ENCODE measurements at regions not wholly inside any gene's neighbourhood (a gene's known extent, or its start where the extent isn't known, plus 50 kb on each side); places are given as distances from the start of the nearest gene placed in this dataset.
A peak's percentile ranks its signal among the peaks of the same experiment; 100 is the strongest.

DNA sequence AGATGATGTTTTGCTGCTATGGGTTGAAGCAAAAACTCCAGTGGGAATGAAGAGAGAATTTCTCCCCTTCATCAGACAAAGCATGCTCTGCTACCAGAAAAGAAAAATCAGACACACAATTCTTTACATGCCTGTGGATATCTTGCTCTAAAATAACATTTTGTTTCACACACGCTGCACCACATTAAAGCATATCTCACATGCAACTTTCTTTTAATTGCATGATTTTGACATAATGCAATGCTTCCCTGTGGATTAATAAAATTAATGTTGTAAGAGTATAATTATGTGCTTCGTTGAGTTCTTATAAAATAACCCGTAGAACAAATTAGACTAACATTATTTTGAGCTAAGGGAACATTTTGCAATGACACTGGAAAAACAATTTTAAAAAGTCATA lies 2230.7 kb downstream of the PCDH7 start:
- FAIRE-seq = no peak
- DNase-seq (ENCODE audit: insufficient read length, low spot score) = no peak

DNA sequence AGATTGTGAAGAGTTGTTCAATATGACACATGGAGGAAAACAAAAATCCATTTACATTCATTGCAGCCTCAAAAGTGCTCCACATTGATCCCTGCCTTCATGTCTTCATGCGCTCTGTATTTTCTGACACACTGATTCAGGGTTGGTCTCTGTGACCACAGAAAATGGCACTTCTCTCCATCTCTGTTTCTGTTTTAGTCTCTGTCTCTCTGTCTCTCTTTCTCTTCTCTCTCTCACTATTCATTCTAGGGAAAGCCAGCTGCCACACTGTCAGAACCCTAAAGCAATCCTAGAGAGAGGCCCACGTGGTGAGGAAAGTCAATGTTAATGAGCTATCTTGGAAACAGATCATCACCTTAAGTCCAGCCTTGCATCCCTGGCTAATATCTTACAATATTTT lies 2238.4 kb downstream of the PCDH7 start:
- FAIRE-seq = no peak
- DNase-seq (ENCODE audit: insufficient read length, low spot score) = no peak
- no peak for TF ChIP-seq POLR2A (IDR thresholded peaks at IDR 0.05; ENCODE audit: low read depth, low read length)

More for the DNA sequence above, 2230.7 kb downstream of the PCDH7 start:
- no peak for TF ChIP-seq POLR2A (IDR thresholded peaks at IDR 0.05; ENCODE audit: low read depth, low read length)

DNA sequence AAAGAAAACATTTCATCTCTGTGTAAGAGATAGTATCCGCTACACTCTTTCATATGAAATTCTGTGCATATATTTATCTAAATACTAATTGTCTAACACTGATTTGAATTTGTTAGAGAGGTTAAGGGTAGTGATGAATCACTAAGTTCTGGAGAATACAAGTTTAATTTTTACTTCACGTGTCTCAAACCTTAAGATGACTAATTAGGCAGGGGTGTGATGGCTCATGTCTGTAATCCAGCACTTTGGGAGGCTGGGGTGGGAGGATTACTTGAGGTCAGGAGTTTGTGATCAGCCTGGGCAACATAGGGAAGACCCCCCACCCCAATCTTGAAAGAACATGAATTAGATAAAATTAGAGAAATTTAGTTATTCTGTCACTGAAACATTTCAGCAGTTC lies 2241.9 kb downstream of the PCDH7 start:
- no peak for FAIRE-seq

DNA sequence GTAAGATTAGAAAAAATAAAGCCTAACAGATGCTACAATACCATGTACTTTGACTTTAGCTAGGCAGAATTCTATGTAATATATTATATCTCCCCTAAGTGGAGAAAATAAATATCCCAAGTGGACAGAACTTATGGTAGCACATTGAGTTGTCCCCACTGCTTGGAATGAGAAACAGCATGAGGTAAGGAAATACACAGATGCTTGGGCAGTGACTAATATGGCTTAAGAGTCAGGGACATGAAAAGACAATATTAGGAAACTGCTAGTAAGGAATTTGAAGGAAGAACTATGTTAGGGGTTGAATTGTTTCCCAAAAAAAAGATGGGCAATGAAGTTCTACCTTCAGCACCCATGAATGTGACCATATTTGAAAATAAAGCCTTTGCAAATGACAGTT lies 2265.1 kb downstream of the PCDH7 start:
- DNase-seq (ENCODE audit: insufficient read length, low spot score) (no peak), FAIRE-seq (peak; percentile 71)
- TF ChIP-seq POLR2A (IDR thresholded peaks at IDR 0.05; ENCODE audit: low read depth, low read length) = no peak

More for the DNA sequence above, 2241.9 kb downstream of the PCDH7 start:
- no peak for DNase-seq (ENCODE audit: insufficient read length, low spot score)
- TF ChIP-seq POLR2A (IDR thresholded peaks at IDR 0.05; ENCODE audit: low read depth, low read length) = no peak

DNA sequence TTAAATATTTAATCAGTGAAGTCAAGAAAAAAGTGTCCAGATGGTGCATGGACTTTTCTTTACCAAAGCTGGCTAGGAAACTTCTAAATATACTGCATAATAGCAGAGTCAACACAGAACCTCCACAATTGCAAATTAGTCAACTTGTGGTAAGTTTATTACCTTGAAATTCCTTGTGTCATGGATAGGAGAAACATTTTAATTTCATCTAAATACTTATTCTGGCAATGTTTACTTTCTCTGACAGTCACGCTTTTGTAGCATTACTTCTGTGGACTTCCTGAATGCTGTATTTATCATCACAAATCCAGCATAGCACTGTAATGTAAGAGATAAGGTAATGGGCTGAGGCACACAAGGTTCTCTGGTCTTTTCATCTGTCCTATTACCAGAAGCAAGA lies 2266.1 kb downstream of the PCDH7 start:
- DNase-seq (ENCODE audit: insufficient read length, low spot score) (no peak), FAIRE-seq (no peak)
- TF ChIP-seq POLR2A (IDR thresholded peaks at IDR 0.05; ENCODE audit: low read depth, low read length) = no peak

DNA sequence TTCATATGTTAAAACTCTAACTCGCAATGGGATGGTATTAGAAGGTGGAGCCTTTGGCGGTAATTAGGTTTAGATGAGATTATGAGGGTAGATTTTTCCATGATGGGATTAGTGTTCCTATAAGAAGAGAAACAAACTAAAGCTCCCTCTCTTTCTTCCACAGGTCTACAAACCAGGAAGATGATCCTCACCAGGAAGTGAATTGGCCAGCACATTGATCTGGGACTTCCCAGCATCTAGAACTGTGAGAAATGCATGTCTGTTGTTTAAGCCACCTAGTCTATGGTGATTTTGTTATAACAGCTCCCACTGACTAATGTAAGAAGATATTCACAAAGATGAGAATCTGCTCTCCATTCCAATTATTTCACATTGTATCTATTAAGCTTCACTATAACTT lies 2266.9 kb downstream of the PCDH7 start:
- FAIRE-seq (no peak), DNase-seq (ENCODE audit: insufficient read length, low spot score) (no peak)
- TF ChIP-seq POLR2A (IDR thresholded peaks at IDR 0.05; ENCODE audit: low read depth, low read length) = no peak

DNA sequence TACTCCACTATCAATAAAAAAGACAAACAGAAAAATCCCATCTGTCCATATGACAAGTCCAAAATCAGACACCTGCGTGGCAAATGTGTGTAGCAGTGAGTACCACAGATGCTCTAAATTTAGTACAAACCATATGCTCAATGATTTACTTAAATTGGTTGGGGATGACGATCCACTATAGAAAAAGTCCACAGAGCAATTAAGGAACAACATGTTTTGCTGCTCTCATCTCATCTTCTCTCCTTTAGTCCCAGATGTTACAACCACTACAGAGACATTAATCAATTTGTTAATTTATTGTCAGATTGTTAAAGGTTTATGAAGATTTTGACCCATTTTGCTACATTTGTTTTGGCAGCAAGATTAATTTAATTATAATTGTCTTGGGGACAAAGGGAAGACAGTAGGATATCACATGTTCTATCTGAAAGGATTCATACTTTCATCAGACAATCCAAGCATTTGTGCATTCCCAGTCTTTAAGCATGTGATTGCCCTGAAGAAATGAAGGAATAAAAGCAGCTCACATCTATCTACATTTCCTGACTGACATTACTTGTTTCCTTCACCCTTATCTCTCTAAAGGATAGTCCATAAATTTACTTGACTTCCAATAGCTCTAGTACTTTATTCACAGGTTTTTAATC lies 2268.1 kb downstream of the PCDH7 start:
- no peak for FAIRE-seq
- no peak for DNase-seq (ENCODE audit: insufficient read length, low spot score)
- TF ChIP-seq POLR2A (IDR thresholded peaks at IDR 0.05; ENCODE audit: low read depth, low read length) = no peak

DNA sequence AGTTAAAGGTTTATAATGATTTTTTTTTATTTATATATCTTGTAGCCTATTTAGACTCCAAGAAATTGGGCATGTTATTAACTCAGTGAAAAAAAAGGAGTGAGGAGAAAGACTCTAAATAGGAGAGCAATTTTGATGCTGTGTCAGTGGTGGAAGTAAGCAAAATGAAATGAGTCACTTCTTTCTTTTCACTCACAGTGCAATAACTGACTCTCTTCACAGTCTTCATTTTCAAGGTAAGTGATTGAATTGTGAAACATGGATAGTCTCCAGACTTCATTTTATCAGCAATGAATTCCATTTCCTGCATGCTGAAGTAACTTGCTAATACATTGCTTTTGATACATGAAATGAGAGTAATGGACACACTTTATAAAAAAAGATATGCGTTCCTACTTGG lies 2271.5 kb downstream of the PCDH7 start:
- FAIRE-seq (no peak), DNase-seq (ENCODE audit: insufficient read length, low spot score) (no peak)
- TF ChIP-seq POLR2A (IDR thresholded peaks at IDR 0.05; ENCODE audit: low read depth, low read length) = no peak

DNA sequence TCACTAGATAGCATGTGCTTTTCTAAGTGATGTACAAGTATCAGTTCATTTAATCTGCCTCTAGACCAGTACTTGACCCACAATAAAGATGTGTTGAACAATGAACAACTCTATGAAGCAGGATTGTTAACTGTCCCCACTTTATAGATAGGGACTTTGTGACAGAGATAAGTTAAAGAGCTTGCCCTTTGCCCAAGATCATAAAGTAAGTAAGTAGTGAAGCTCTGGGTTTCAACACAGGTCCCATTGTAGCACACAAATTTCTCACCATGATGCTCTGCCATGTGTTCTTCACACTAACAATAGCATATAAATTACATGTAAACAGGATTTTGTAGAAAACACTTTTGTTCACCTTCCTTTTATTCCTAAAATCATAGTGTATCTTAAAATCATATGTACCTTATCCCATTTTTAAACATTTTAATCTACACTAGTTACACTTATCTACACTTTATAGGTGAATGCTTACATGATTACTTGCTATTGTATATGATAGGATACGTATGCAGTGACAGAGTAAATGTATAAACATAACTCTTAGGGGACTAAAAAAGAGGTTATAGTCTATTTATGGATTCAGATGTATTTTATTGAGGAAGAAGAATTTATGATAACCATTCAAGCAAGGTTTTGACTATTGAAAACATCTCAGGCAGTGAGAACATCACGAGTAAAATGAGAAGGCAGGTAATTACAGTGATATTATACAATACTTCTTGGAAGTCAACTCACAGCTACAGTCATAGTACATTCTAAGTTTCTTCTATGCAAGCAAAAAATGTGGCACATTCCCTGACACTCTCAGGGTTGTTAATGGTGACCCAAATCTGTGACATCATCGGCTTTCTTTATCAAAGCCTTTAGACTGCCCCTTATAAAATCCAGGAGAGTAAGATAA lies 2275.1 kb downstream of the PCDH7 start:
- no peak for TF ChIP-seq POLR2A (IDR thresholded peaks at IDR 0.05; ENCODE audit: low read depth, low read length)
- DNase-seq (ENCODE audit: insufficient read length, low spot score) (no peak), FAIRE-seq (no peak)

DNA sequence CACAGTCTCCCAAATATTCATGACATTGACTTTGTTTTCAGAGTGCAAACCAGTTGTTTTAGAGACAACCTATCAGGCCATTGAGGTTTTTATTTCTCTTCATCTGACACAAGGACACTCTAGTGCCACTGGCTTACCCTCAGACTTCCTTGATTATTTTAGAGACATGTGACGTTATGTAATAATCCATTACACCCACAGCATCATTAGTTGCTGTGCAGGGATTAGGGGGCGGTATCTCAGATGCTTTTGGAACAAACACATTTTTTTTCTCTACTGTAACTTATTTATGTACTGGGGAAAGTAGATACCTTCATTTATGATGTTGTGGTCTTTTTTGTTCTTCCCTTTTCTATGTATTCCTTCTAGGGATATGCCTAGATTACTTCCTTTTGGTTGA lies 2293.1 kb downstream of the PCDH7 start:
- FAIRE-seq (no peak), DNase-seq (ENCODE audit: insufficient read length, low spot score) (no peak)
- no peak for TF ChIP-seq POLR2A (IDR thresholded peaks at IDR 0.05; ENCODE audit: low read depth, low read length)

DNA sequence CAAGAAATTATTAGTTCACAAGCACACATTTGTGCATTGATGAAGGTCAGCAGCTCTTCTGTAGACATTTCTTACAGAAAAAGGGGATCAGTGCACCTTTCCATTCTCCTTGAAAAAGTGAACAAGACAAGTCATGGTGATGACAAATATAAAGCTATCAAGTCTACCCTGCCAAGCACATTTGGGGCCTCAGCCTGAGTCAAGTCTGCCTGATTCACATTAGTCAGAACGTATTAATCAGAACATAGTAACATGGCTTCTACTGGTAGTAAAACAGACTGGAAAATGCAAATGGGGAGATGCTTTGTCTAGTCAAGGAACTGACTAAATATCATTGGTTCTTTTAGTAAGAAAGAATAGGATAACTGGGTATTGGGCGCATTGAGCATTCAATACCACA lies 2305.1 kb downstream of the PCDH7 start:
- FAIRE-seq = no peak
- DNase-seq (ENCODE audit: insufficient read length, low spot score) = no peak
- TF ChIP-seq POLR2A (IDR thresholded peaks at IDR 0.05; ENCODE audit: low read depth, low read length) = no peak

DNA sequence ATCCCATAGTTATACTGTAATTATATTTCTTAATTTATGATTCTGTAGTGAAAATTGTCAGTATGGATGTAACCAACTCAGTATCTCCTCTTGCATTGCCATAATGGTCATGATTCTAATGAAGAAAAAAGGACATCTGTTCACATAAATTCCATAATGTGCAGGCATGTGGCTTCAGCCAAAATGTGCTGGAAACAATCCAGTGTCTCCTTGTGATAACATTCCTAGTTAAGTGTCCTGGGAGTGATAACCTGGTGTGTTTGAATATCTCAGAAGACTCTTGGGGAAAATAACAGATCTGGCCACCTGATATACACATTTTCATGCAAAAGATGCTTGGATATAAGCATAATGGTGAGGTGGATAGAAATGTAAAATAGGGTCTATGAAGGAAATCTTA lies 2309.8 kb downstream of the PCDH7 start:
- DNase-seq (ENCODE audit: insufficient read length, low spot score) = no peak
- FAIRE-seq = no peak
- no peak for TF ChIP-seq POLR2A (IDR thresholded peaks at IDR 0.05; ENCODE audit: low read depth, low read length)

DNA sequence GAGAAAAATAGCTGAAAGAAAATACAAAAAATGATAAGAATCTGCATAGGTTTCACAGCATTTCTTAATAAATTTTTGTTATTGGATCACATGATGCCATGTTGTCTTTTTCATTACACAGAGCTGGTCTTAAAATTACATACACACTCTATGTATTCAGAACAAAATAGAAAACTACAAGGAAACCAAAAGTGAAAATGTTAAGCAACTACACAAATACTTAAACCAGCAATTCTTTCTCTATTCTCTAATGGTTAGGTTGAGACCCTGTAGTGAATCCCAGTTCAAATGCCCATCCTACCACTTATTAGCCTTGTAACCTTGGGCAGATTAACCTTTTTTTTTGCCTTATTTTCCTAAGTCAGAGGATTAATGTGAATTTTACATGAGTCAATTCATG lies 2311.2 kb downstream of the PCDH7 start:
- FAIRE-seq (no peak), DNase-seq (ENCODE audit: insufficient read length, low spot score) (no peak)
- no peak for TF ChIP-seq POLR2A (IDR thresholded peaks at IDR 0.05; ENCODE audit: low read depth, low read length)

DNA sequence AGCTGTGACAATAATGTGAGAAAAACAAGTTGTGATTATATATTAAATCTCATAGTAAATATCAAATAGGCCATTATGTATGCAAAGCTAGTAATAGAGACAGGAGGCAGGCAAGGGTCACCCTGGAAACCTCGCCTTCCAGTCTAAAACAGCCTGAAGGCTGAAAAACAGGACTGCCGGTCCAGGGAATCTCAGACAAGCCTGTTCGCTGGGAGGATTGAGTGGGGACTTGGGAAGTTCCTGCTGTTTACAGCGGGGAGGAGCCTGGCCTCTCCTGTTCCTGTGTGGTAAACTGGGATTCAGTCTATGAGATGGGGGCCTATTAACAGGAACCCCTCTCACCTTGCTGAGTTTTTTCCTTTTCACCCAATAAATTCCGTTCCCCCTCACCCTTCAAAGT lies 2317.3 kb downstream of the PCDH7 start:
- TF ChIP-seq POLR2A (IDR thresholded peaks at IDR 0.05; ENCODE audit: low read depth, low read length) = no peak
- FAIRE-seq (no peak), DNase-seq (ENCODE audit: insufficient read length, low spot score) (no peak)

DNA sequence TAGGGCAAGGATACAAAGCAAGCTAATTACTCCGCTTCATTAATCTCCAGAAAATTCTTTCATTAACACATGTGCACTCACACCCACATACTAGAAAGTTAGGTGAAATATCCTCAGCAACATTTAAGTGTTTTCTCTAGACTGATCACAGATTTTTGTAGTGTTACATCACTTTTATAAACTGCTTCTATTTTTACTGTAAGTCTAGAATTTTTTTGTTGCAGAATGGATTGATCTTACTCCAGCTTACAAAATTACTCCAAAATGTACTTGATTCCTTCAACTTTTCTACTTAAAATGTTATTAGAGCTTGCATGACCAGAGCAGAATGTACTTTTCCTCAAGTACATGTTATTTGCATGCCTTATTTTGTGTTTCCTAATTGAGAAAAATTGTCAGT lies 2325.2 kb downstream of the PCDH7 start:
- no peak for DNase-seq (ENCODE audit: insufficient read length, low spot score)
- FAIRE-seq = no peak
- TF ChIP-seq POLR2A (IDR thresholded peaks at IDR 0.05; ENCODE audit: low read depth, low read length) = no peak

All from H54 (cell line).